HUES6 (cell line): ENCODE measurements at regions not wholly inside any gene's neighbourhood (a gene's known extent, or its start where the extent isn't known, plus 50 kb on each side); places are given as distances from the start of the nearest gene placed in this dataset.
A peak's percentile ranks its signal among the peaks of the same experiment; 100 is the strongest.

ENCODE experiments used
- H3K27ac ChIP-seq: 2 replicates; pipeline ENCODE4 v1.7.0; 2013; ENCODE audit warnings: low read depth, mild to moderate bottlenecking, low read length, inconsistent platforms
- H3K27me3 ChIP-seq: 2 replicates; pipeline ENCODE4 v1.6.1; 2013; ENCODE audit warnings: low read length; ENCODE audit not compliant: control insufficient read depth, insufficient read depth
- H3K36me3 ChIP-seq: 2 replicates; pipeline ENCODE4 v1.6.1; 2013; ENCODE audit warnings: low read length; ENCODE audit not compliant: control insufficient read depth, insufficient read depth
- H3K4me1 ChIP-seq: 2 replicates; pipeline ENCODE4 v1.6.1; 2013; ENCODE audit warnings: low read length; ENCODE audit not compliant: control insufficient read depth, insufficient read depth
- H3K4me3 ChIP-seq: 2 replicates; pipeline ENCODE4 v1.5.1; 2013; ENCODE audit warnings: low read depth, low read length
- H3K9ac ChIP-seq: one replicate; pipeline ENCODE4 v1.6.1; 2013; ENCODE audit warnings: mild to moderate bottlenecking, low read length
- H3K9me3 ChIP-seq: 2 replicates; pipeline ENCODE4 v1.6.1; 2013; ENCODE audit warnings: low read depth, low read length; ENCODE audit not compliant: control insufficient read depth, insufficient read depth

GRCh38 chr16:6946106-6946505 lies 386.5 kb upstream of the RBFOX1 start:
- H3K9ac ChIP-seq = no peak overlapping the region
- H3K4me1 ChIP-seq = 0 out of 2 replicates have a peak, but pooled peaks cover 4% of the 10 kb centered on the region
- no peak overlapping the region for H3K4me3 ChIP-seq
- H3K27me3 ChIP-seq = no peaks in the 10 kb centered on the region
- H3K36me3 ChIP-seq = no peaks in the 10 kb centered on the region
- no peaks in the 10 kb centered on the region for H3K9me3 ChIP-seq
- no peak overlapping the region for H3K27ac ChIP-seq

DNA sequence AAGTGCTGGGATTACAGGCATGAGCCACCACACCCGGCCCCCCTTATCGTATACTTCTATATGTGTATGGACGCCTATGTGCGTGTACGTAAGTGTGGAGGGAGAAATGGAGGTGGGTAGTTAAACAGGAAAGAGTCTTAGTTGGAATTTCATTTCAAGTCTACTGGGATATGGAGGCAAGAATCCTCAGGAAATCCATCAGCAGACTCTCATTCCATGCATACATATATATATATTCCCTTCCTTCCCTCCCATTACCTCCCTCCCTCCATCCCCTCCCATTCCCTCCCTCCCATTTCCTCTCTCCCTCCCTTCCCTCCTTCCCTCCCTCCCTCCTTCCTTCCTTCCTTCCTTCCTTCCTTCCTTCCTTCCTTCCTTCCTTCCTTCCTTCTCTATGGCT lies 391.7 kb upstream of the RBFOX1 start:
- no peaks in the 10 kb centered on the region for H3K4me1 ChIP-seq
- H3K27ac ChIP-seq = no peak overlapping the region
- no peaks in the 10 kb centered on the region for H3K27me3 ChIP-seq
- no peaks in the 10 kb centered on the region for H3K36me3 ChIP-seq
- no peak overlapping the region for H3K4me3 ChIP-seq
- H3K9ac ChIP-seq = no peak overlapping the region
- H3K9me3 ChIP-seq = no peaks in the 10 kb centered on the region

DNA sequence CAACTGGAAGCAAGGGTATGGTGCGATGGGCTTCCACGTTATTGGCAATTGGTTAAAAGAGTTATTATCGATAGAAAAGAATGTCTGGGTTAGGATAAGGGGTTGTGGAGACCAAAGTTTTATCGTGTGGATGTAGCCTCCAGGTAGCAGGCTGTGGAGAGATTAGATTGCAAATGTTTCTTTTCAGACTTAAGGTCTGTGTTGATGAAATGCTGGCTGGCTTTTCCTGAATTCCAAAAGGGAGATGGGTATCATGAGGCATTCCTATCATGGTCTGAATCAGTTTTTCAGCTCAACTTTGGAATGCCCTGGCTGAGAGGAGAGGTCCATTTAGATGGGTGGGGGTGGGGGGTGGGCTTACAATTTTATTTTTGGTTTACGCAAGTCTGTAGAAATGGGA lies 395.0 kb upstream of the RBFOX1 start:
- Histone ChIP-seq H3K27me3 (no peaks in the 10 kb centered on the region), H3K9me3 (no peaks in the 10 kb centered on the region), H3K4me3 (no peak overlapping the region)

GRCh38 chr16:6932871-6933385 lies 399.7 kb upstream of the RBFOX1 start:
- Histone ChIP-seq H3K36me3 (no peaks in the 10 kb centered on the region), H3K9me3 (0 out of 2 replicates have a peak, but pooled peaks cover 3% of the 10 kb centered on the region), H3K9ac (no peak overlapping the region), H3K4me3 (no peak overlapping the region), H3K27ac (no peak overlapping the region), H3K4me1 (peaks cover 4% of the 10 kb centered on the region), H3K27me3 (no peaks in the 10 kb centered on the region)

More for the DNA sequence above, 395.0 kb upstream of the RBFOX1 start:
- H3K9ac ChIP-seq = no peak overlapping the region
- no peaks in the 10 kb centered on the region for H3K4me1 ChIP-seq
- H3K36me3 ChIP-seq = no peaks in the 10 kb centered on the region
- H3K27ac ChIP-seq = no peak overlapping the region

GRCh38 chr16:6929868-6930267 lies 402.8 kb upstream of the RBFOX1 start:
- Histone ChIP-seq H3K27me3 (no peaks in the 10 kb centered on the region), H3K9ac (no peak overlapping the region), H3K4me1 (peaks cover 15% of the 10 kb centered on the region), H3K27ac (no peak overlapping the region), H3K36me3 (no peaks in the 10 kb centered on the region), H3K9me3 (0 out of 2 replicates have a peak, but pooled peaks cover 3% of the 10 kb centered on the region), H3K4me3 (no peak overlapping the region)

DNA sequence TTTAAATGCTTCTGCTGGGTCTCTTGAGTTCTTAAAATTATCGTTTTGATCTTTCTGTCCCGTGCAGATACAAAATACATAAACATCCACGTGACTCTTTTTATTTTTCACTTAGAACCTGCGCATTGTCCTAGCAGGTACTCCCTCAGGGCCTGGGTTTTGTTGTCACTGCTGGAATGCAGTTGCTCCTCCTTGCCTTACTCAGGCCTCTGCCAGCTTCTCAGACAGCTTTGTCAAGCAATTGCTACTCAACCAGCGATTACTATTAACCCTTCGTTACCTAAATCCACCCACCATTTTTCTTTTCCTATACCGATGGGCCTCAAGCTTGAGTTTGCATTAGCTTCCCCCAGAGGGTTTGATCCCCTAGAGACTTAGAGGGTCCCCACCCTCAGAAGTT lies 405.9 kb upstream of the RBFOX1 start:
- Histone ChIP-seq H3K27ac (no peak overlapping the region), H3K9me3 (peaks cover 4% of the 10 kb centered on the region; the same call in 1 of the 2 replicates), H3K4me1 (peaks cover 15% of the 10 kb centered on the region), H3K4me3 (peak overlapping the region; percentile 27; the same call in 1 of the 2 replicates), H3K9ac (no peak overlapping the region), H3K36me3 (no peaks in the 10 kb centered on the region), H3K27me3 (no peaks in the 10 kb centered on the region)

- Histone ChIP-seq H3K9ac (no peak overlapping the region), H3K4me1 (peaks cover 15% of the 10 kb centered on the region), H3K4me3 (peak overlapping the region; percentile 27; the same call in 1 of the 2 replicates), H3K9me3 (peaks cover 3% of the 10 kb centered on the region; the same call in 1 of the 2 replicates), H3K36me3 (no peaks in the 10 kb centered on the region), H3K27ac (no peak overlapping the region), H3K27me3 (no peaks in the 10 kb centered on the region)
Observed at GRCh38 chr16:6926341-6926740, 406.3 kb upstream of the RBFOX1 start.

GRCh38 chr16:6918646-6919045 lies 414.0 kb upstream of the RBFOX1 start:
- no peak overlapping the region for H3K4me3 ChIP-seq
- H3K27me3 ChIP-seq = no peaks in the 10 kb centered on the region
- H3K9ac ChIP-seq = no peak overlapping the region
- H3K36me3 ChIP-seq = no peaks in the 10 kb centered on the region
- no peaks in the 10 kb centered on the region for H3K9me3 ChIP-seq
- no peaks in the 10 kb centered on the region for H3K4me1 ChIP-seq
- no peak overlapping the region for H3K27ac ChIP-seq

- no peak overlapping the region for H3K4me3 ChIP-seq
- H3K9ac ChIP-seq = no peak overlapping the region
- H3K36me3 ChIP-seq = no peaks in the 10 kb centered on the region
- H3K4me1 ChIP-seq = no peaks in the 10 kb centered on the region
- H3K27me3 ChIP-seq = no peaks in the 10 kb centered on the region
- no peaks in the 10 kb centered on the region for H3K9me3 ChIP-seq
- H3K27ac ChIP-seq = no peak overlapping the region
Observed at GRCh38 chr16:6916946-6917345, 415.7 kb upstream of the RBFOX1 start.

DNA sequence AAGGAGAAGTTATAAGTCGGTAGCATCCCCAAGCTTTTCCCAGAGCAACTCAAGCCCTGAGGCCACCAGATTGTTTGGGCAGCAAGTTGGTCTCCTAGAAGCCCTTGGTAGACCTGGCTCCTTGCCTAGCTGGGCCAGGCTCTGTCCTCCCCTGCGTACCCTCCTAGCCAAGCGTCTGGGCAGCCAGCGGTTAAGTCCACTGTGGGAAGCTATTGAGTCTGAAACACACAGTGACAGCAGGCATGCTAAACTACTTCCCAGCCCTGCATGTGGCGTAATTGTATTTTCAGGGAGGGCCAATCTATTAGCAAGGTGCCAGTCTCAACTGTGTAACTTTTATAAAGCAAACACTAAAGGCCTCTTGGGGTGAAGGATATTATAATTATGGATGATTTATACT lies 419.1 kb upstream of the RBFOX1 start:
- Histone ChIP-seq H3K9me3 (no peaks in the 10 kb centered on the region), H3K27ac (no peak overlapping the region), H3K36me3 (no peaks in the 10 kb centered on the region)

GRCh38 chr16:6910301-6910700 lies 422.3 kb upstream of the RBFOX1 start:
- H3K9ac ChIP-seq = no peak overlapping the region
- no peak overlapping the region for H3K27ac ChIP-seq
- no peak overlapping the region for H3K4me3 ChIP-seq
- peaks cover 7% of the 10 kb centered on the region; the same call in 1 of the 2 replicates for H3K27me3 ChIP-seq
- H3K4me1 ChIP-seq = no peaks in the 10 kb centered on the region
- H3K36me3 ChIP-seq = no peaks in the 10 kb centered on the region
- H3K9me3 ChIP-seq = no peaks in the 10 kb centered on the region

More for the DNA sequence above, 419.1 kb upstream of the RBFOX1 start:
- Histone ChIP-seq H3K9ac (no peak overlapping the region), H3K4me3 (no peak overlapping the region), H3K27me3 (peaks cover 5% of the 10 kb centered on the region; the same call in 1 of the 2 replicates), H3K4me1 (no peaks in the 10 kb centered on the region)
